ENCODE measurements at regions not wholly inside any gene's neighbourhood (a gene's known extent, or its start where the extent isn't known, plus 50 kb on each side); places are given as distances from the start of the nearest gene placed in this dataset.

- TF ChIP-seq, protein P1, sequence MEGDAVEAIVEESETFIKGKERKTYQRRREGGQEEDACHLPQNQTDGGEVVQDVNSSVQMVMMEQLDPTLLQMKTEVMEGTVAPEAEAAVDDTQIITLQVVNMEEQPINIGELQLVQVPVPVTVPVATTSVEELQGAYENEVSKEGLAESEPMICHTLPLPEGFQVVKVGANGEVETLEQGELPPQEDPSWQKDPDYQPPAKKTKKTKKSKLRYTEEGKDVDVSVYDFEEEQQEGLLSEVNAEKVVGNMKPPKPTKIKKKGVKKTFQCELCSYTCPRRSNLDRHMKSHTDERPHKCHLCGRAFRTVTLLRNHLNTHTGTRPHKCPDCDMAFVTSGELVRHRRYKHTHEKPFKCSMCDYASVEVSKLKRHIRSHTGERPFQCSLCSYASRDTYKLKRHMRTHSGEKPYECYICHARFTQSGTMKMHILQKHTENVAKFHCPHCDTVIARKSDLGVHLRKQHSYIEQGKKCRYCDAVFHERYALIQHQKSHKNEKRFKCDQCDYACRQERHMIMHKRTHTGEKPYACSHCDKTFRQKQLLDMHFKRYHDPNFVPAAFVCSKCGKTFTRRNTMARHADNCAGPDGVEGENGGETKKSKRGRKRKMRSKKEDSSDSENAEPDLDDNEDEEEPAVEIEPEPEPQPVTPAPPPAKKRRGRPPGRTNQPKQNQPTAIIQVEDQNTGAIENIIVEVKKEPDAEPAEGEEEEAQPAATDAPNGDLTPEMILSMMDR (IDR thresholded peaks at IDR 0.05; ENCODE audit: low read length), result no peak
- no peak for TF ChIP-seq EZH2 (IDR thresholded peaks at IDR 0.05; ENCODE audit: borderline replicate concordance, low read length)
- Histone ChIP-seq H3K27me3 (ENCODE audit: insufficient read depth, low read length) (no peaks in the 10 kb centered on the region), H3K9me2 (ENCODE audit: low read depth, low read length) (no peaks in the 10 kb centered on the region), H3K4me2 (ENCODE audit: low read length) (no peak overlapping the region), H3K79me2 (ENCODE audit: insufficient read depth, low read length) (no peaks in the 10 kb centered on the region), H4K20me1 (ENCODE audit: insufficient read depth, low read length) (no peaks in the 10 kb centered on the region), H3K9me3 (ENCODE audit: low read length) (no peaks in the 10 kb centered on the region), H3K4me1 (ENCODE audit: insufficient read depth, low read length, severe bottlenecking) (no peaks in the 10 kb centered on the region), H2AFZ (ENCODE audit: low read length) (no peak overlapping the region), H3F3A (ENCODE audit: insufficient read depth, low read length) (no peaks in the 10 kb centered on the region), H3K36me3 (ENCODE audit: insufficient read depth, low read length) (no peaks in the 10 kb centered on the region), H3K27ac (ENCODE audit: low read depth, low read length, poor library complexity, severe bottlenecking) (no peak overlapping the region), H3K9ac (ENCODE audit: low read length) (no peak overlapping the region), H3K4me3 (ENCODE audit: low read depth, low read length, poor library complexity, severe bottlenecking) (no peak overlapping the region)
Observed at GRCh38 chr14:85359505-85359904, 170.4 kb upstream of the FLRT2 start.

GRCh38 chr14:85363358-85363757 lies 166.6 kb upstream of the FLRT2 start:
- Histone ChIP-seq H3K4me1 (ENCODE audit: insufficient read depth, low read length, severe bottlenecking) (no peaks in the 10 kb centered on the region), H3K79me2 (ENCODE audit: insufficient read depth, low read length) (no peaks in the 10 kb centered on the region), H3K27me3 (ENCODE audit: insufficient read depth, low read length) (no peaks in the 10 kb centered on the region), H3K4me2 (ENCODE audit: low read length) (no peak overlapping the region), H2AFZ (ENCODE audit: low read length) (no peak overlapping the region), H3K9me3 (ENCODE audit: low read length) (no peaks in the 10 kb centered on the region), H3K27ac (ENCODE audit: low read depth, low read length, poor library complexity, severe bottlenecking) (no peak overlapping the region), H4K20me1 (ENCODE audit: insufficient read depth, low read length) (no peaks in the 10 kb centered on the region), H3F3A (ENCODE audit: insufficient read depth, low read length) (no peaks in the 10 kb centered on the region), H3K36me3 (ENCODE audit: insufficient read depth, low read length) (no peaks in the 10 kb centered on the region), H3K9me2 (ENCODE audit: low read depth, low read length) (no peaks in the 10 kb centered on the region), H3K4me3 (ENCODE audit: low read depth, low read length, poor library complexity, severe bottlenecking) (no peak overlapping the region), H3K9ac (ENCODE audit: low read length) (no peak overlapping the region)
- no peak for TF ChIP-seq EZH2 (IDR thresholded peaks at IDR 0.05; ENCODE audit: borderline replicate concordance, low read length)
- TF ChIP-seq, protein P1 (IDR thresholded peaks at IDR 0.05; ENCODE audit: low read length), result no peak

DNA sequence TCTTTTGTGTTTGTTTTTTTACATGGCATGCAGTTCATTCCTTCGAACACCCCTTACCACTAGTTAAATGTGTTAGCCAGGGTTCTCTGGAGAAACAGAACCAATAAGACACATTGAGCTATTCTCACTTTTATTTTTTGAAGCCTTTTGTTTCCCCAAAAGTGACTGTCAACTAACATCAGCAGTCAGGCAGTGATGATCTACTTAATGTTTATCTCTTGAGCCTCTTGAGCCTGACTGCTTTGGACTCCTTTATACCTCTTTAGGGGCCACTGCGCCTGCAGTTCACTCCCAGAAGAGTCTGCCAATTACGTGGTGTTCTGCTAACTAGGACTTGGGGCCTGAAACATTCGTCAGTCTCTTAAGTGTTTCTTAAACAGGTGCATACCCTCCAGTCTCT lies 163.7 kb upstream of the FLRT2 start:
- Histone ChIP-seq H3K27me3 (ENCODE audit: insufficient read depth, low read length) (no peaks in the 10 kb centered on the region), H3K36me3 (ENCODE audit: insufficient read depth, low read length) (no peaks in the 10 kb centered on the region), H3K9me2 (ENCODE audit: low read depth, low read length) (no peaks in the 10 kb centered on the region), H2AFZ (ENCODE audit: low read length) (no peak overlapping the region), H3K79me2 (ENCODE audit: insufficient read depth, low read length) (no peaks in the 10 kb centered on the region), H3K4me1 (ENCODE audit: insufficient read depth, low read length, severe bottlenecking) (no peaks in the 10 kb centered on the region), H3K9me3 (ENCODE audit: low read length) (no peaks in the 10 kb centered on the region), H3F3A (ENCODE audit: insufficient read depth, low read length) (no peaks in the 10 kb centered on the region), H3K9ac (ENCODE audit: low read length) (no peak overlapping the region), H3K4me2 (ENCODE audit: low read length) (no peak overlapping the region), H3K4me3 (ENCODE audit: low read depth, low read length, poor library complexity, severe bottlenecking) (no peak overlapping the region), H4K20me1 (ENCODE audit: insufficient read depth, low read length) (no peaks in the 10 kb centered on the region), H3K27ac (ENCODE audit: low read depth, low read length, poor library complexity, severe bottlenecking) (no peak overlapping the region)
- TF ChIP-seq EZH2 (IDR thresholded peaks at IDR 0.05; ENCODE audit: borderline replicate concordance, low read length), result no peak
- TF ChIP-seq, protein P1 (IDR thresholded peaks at IDR 0.05; ENCODE audit: low read length), result no peak
